ENCODE measurements at regions not wholly inside any gene's neighbourhood (a gene's known extent, or its start where the extent isn't known, plus 50 kb on each side); places are given as distances from the start of the nearest gene placed in this dataset.

GRCh38 chr2:66696374-66696773 lies 261.4 kb downstream of the MEIS1 start:
- TF ChIP-seq POLR2A (IDR thresholded peaks at IDR 0.05), result no peak
- TF ChIP-seq CTCF (IDR thresholded peaks at IDR 0.05), result no peak
- TF ChIP-seq POLR2AphosphoS5 (IDR thresholded peaks at IDR 0.05), result no peak
- TF ChIP-seq EP300 (IDR thresholded peaks at IDR 0.05), result no peak
